Activated CD4-positive, alpha-beta T cell treated with anti-CD3 and anti-CD28 coated beads for 48 hours (primary cell): ENCODE measurements at regions not wholly inside any gene's neighbourhood (a gene's known extent, or its start where the extent isn't known, plus 50 kb on each side); places are given as distances from the start of the nearest gene placed in this dataset.
"Not testable (repeated sequence)": the region's sequence is repeated elsewhere in the genome, so short reads cannot be mapped to it uniquely, and the experiment has no call there.

ENCODE experiments used
- DNase-seq: peaks from one replicate; pipeline ENCODE4 v3.0.0-alpha.2; 2020

GRCh38 chr2:91659917-91660275 is 2968.4 kb downstream of the RPIA start:
- not testable (repeated sequence) for DNase-seq

DNA sequence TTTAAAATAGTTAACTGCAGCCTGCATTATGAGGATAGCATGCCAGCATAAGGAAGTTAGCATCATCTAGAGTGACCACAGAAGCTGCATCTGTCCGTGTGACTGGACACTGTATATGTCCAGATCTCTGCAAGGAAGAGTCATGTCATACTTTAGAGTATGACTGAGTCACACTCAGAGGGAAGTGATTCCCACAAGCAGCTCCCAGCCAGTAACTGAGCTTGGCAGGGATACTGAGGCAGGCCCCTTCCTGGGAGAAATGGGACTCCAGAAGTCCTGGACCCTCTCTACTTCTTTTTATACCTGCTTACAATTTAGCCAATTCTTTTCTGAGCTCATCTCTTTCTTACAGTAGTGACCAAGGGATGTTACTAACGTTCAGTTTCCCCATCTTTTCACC is 2975.9 kb downstream of the RPIA start:
- DNase-seq = not testable (repeated sequence)

DNA sequence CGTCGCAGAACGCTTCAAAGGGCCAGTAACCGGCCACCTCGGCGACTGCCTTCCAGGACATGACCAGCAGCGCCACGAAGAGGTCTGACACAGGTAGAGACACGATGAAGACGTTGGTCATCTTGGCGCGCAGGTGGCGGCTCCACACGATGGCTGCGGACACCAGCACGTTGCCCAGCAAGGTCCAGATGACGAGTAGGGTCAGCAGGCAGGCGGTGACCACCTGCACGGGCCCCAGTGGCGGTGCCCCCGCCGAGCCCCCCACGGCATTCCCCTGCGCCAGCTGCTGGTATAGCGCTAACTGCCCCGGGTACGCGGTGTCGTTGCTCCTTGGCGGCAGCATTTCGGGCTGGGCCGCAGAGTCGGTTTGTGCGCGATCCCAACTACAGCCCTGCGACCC is 2994.1 kb downstream of the RPIA start:
- DNase-seq = not testable (repeated sequence)

GRCh38 chr2:91686046-91686445 is 2994.6 kb downstream of the RPIA start:
- DNase-seq = not testable (repeated sequence)
